Subcutaneous abdominal adipose tissue (tissue), 5 donors: ENCODE measurements at regions not wholly inside any gene's neighbourhood (a gene's known extent, or its start where the extent isn't known, plus 50 kb on each side); places are given as distances from the start of the nearest gene placed in this dataset.
A peak's percentile ranks its signal among the peaks of the same experiment; 100 is the strongest.

Experiments used
- H3K27ac ChIP-seq: one replicate; pipeline ENCODE4 v1.7.0; 2013; ENCODE audit warnings: low read depth, mild to moderate bottlenecking, inconsistent platforms, low read length, moderate library complexity
- H3K27me3 ChIP-seq, 5 donors: one replicate each; pipeline ENCODE4 v1.7.0; 2013; ENCODE audit warnings: low read length in 5 of 5, inconsistent platforms in 1 of 5; ENCODE audit not compliant: control insufficient read depth in 5 of 5, insufficient read depth in 4 of 5
- H3K36me3 ChIP-seq, 5 donors: one replicate each; pipeline ENCODE4 v1.7.0; 2013; ENCODE audit warnings: low read length in 5 of 5; ENCODE audit not compliant: control insufficient read depth in 5 of 5, insufficient read depth in 5 of 5
- H3K4me1 ChIP-seq, 5 donors: one replicate each; pipeline ENCODE4 v1.7.0; 2013; ENCODE audit warnings: low read length in 5 of 5, mild to moderate bottlenecking in 3 of 5, moderate library complexity in 1 of 5; ENCODE audit not compliant: control insufficient read depth in 5 of 5, insufficient read depth in 5 of 5
- H3K4me3 ChIP-seq, 5 donors: one replicate each; pipeline ENCODE4 v1.7.0; 2013; ENCODE audit warnings: low read length in 5 of 5, low read depth in 1 of 5
- H3K9ac ChIP-seq, 5 donors: one replicate each; pipeline ENCODE4 v1.7.0; 2013; ENCODE audit warnings: low read length in 5 of 5, mild to moderate bottlenecking in 4 of 5, moderate library complexity in 3 of 5
- H3K9me3 ChIP-seq, 5 donors: one replicate each; pipeline ENCODE4 v1.7.0; 2013; ENCODE audit warnings: low read length in 5 of 5; ENCODE audit not compliant: control insufficient read depth in 5 of 5
- donor health status: healthy.
- donor health status: healthy.
- donor health status: healthy.
- donor health status: healthy.
- donor health status: healthy.

- peak overlapping the region; percentile 5 for H3K27ac ChIP-seq
- H3K4me1 ChIP-seq, result peaks cover 0 to 52% (median 0%) of the 10 kb centered on the region in 5 donors
- peak overlapping the region in 3 of 5 donors; percentile 13 to 60 (median 20) for H3K4me3 ChIP-seq
Measured at GRCh38 chr4:53649357-53649756, 58.1 kb upstream of the LNX1 start.

DNA sequence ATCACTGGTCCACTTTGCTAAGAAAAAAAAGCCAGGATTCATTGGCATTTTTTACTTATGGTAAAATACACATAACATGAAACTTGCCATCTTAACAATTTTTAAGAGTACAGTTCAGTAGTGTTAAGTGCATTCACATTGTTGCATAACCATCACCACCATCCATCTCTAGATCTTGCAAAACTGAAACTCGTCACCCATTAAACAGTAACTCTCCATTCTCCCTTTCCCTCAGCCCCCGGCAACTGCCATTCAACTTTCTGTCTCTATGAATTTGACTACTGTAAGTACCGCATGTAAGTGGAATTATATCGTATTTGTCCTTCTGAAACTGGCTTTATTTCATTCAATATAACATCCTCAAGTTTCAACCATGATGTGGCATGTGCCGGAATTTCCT, 56.3 kb upstream of the LNX1 start:
- Histone ChIP-seq H3K4me3 (no peak overlapping the region), H3K36me3 (no peaks in the 10 kb centered on the region), H3K4me1 (peaks cover 0 to 35% (median 0%) of the 10 kb centered on the region in 5 donors), H3K27me3 (peaks cover 0 to 2% (median 0%) of the 10 kb centered on the region in 5 donors), H3K9ac (no peak overlapping the region), H3K27ac (no peak overlapping the region), H3K9me3 (no peaks in the 10 kb centered on the region)

More at GRCh38 chr4:53649357-53649756, 58.1 kb upstream of the LNX1 start:
- Histone ChIP-seq H3K9me3 (no peaks in the 10 kb centered on the region), H3K27me3 (peaks cover 0 to 2% (median 0%) of the 10 kb centered on the region in 5 donors), H3K9ac (no peak overlapping the region), H3K36me3 (no peaks in the 10 kb centered on the region)

DNA sequence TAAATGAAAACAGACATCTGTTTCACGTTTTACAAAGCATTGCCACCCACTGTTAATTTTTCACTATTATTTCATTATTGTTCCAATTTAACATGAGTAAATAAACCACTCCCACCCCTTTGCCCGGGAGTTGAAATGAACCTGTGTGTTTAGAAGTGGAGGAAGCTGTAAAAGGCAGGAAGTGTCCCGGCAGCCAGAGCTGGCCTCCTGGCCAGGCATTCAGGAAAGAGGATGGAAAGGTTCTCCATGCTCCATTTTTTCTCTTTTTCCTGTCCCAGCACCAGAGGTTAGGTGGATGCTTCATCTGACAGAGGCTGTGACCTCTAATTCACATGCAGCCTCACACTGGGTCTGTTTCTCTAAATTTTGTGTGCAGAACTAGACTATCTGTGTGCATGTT, 55.5 kb upstream of the LNX1 start:
- Histone ChIP-seq H3K36me3 (no peaks in the 10 kb centered on the region), H3K9ac (no peak overlapping the region), H3K4me1 (peaks cover 0 to 31% (median 0%) of the 10 kb centered on the region in 5 donors), H3K9me3 (no peaks in the 10 kb centered on the region), H3K27me3 (peaks cover 0 to 2% (median 0%) of the 10 kb centered on the region in 5 donors), H3K4me3 (no peak overlapping the region), H3K27ac (no peak overlapping the region)

DNA sequence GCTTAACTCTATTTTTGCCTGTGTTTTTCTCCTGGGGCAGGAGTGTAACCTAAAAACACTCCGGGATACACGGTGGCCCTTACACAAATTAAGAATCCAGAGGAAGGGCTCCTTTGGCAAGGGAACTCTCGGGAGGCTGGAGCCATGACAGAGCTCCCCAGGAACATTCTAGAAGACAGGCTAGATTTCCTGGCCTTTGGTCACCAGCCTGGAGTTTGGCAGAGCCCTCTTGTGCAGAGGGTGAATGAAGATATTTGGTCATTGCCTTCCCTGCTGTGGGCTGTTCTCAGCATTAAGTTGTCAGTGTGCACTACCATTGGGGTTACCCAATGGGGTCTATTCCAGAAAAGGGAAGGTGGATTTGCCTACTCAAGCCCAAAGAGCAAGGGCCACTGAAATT, 53.8 kb upstream of the LNX1 start:
- Histone ChIP-seq H3K36me3 (no peaks in the 10 kb centered on the region), H3K27ac (no peak overlapping the region), H3K27me3 (no peaks in the 10 kb centered on the region), H3K4me1 (peaks cover 0 to 37% (median 0%) of the 10 kb centered on the region in 5 donors), H3K4me3 (no peak overlapping the region), H3K9ac (no peak overlapping the region), H3K9me3 (no peaks in the 10 kb centered on the region)

DNA sequence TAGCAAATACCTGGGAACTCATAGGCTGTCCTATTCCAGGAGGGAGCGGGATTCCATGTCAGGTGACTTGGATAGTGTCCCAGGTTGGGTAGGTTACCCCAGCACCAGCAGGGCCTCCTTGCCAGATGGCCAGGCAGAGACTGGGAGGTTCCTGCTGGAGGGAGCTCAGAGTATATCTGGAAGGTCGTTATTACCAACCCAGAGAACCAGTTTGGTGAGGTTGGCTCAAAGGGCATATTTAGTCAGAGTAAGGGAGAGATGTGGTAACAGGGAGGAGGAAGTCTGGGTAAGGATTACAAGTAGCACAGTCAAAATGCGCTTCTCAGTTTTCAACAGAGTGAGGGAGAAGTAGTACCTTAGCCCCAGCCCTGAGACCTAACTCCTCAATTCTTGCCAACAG, 53.3 kb upstream of the LNX1 start:
- Histone ChIP-seq H3K27me3 (no peaks in the 10 kb centered on the region), H3K4me1 (peaks cover 0 to 38% (median 0%) of the 10 kb centered on the region in 5 donors), H3K9ac (no peak overlapping the region), H3K9me3 (no peaks in the 10 kb centered on the region), H3K4me3 (no peak overlapping the region), H3K27ac (no peak overlapping the region), H3K36me3 (no peaks in the 10 kb centered on the region)
